ENCODE measurements at regions not wholly inside any gene's neighbourhood (a gene's known extent, or its start where the extent isn't known, plus 50 kb on each side); places are given as distances from the start of the nearest gene placed in this dataset.

DNA sequence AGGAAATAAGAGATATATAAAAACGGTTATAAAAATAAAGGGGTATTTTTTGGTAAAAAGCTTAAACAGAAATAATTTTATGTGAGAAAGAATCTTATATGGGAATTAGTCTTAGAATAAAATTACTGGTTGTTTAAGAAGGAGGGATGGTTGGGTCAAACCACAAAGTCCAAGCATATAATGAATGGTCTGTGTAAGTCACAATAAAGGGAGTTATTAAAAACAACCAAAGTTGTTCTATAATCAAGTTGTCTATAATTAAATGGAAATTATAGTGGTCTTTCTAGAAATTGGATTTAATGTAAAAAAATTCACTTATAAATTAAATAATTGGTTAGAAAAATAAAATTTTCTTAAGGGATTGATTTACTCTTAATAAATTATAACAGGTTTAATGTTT is 304.8 kb downstream of the POM121L12 start:
- H3K9ac ChIP-seq (ENCODE audit: insufficient read depth in 1 of 2, low read depth in 2 of 2, low read length in 2 of 2) = no peak overlapping the region
- WGBS (ENCODE audit: insufficient coverage, low coverage, missing lambda C conversion rate) = 0% methylated on average over 1 of the region's 1 CpG
- no peak overlapping the region for H3K27ac ChIP-seq (ENCODE audit: extremely low read depth, low read depth, low read length)
- no peak overlapping the region for H2AFZ ChIP-seq (ENCODE audit: low read depth, low read length)
- CTCF ChIA-PET (ENCODE audit: low intra/inter-chr PET ratio) = no interaction called here
- POLR2A ChIA-PET = no interaction called here
- no peak for ATAC-seq
- no peaks in the 10 kb centered on the region for H3K4me1 ChIP-seq (replicated peaks in 1 of 2; ENCODE audit: control insufficient read depth in 2 of 2, insufficient read depth in 2 of 2, low read length in 2 of 2)
- in situ Hi-C loops (cut with MboI) = no loop called here
- no peaks in the 10 kb centered on the region for H3K36me3 ChIP-seq (ENCODE audit: control insufficient read depth, insufficient read depth, low read length)
- no peak for FAIRE-seq
- no peaks in the 10 kb centered on the region for H3K9me3 ChIP-seq (replicated peaks; ENCODE audit: control insufficient read depth, insufficient read depth, low read depth, low read length)
- no peak for DNase-seq (ENCODE audit: extremely low read depth in 1 of 4, low spot score in 3 of 4)
- no peaks in the 10 kb centered on the region for H3K79me2 ChIP-seq (ENCODE audit: control insufficient read depth, insufficient read depth, low read length)
- intact Hi-C loops (cut with micrococcal nuclease) = no loop called here
- TF ChIP-seq SETDB1 (IDR thresholded peaks at IDR 0.05; ENCODE audit: low read length) = no peak
- TF ChIP-seq ZFP36 (IDR thresholded peaks at IDR 0.05; ENCODE audit: low read depth, low read length, partially characterized antibody) = peak; percentile 37
- TF ChIP-seq ZSCAN29 (IDR thresholded peaks at IDR 0.05) = no peak
- TF ChIP-seq, protein P1, sequence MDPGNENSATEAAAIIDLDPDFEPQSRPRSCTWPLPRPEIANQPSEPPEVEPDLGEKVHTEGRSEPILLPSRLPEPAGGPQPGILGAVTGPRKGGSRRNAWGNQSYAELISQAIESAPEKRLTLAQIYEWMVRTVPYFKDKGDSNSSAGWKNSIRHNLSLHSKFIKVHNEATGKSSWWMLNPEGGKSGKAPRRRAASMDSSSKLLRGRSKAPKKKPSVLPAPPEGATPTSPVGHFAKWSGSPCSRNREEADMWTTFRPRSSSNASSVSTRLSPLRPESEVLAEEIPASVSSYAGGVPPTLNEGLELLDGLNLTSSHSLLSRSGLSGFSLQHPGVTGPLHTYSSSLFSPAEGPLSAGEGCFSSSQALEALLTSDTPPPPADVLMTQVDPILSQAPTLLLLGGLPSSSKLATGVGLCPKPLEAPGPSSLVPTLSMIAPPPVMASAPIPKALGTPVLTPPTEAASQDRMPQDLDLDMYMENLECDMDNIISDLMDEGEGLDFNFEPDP (CRISPR knock-in tag; IDR thresholded peaks at IDR 0.05) = no peak
- TF ChIP-seq, protein P2, sequence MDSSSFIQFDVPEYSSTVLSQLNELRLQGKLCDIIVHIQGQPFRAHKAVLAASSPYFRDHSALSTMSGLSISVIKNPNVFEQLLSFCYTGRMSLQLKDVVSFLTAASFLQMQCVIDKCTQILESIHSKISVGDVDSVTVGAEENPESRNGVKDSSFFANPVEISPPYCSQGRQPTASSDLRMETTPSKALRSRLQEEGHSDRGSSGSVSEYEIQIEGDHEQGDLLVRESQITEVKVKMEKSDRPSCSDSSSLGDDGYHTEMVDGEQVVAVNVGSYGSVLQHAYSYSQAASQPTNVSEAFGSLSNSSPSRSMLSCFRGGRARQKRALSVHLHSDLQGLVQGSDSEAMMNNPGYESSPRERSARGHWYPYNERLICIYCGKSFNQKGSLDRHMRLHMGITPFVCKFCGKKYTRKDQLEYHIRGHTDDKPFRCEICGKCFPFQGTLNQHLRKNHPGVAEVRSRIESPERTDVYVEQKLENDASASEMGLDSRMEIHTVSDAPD (CRISPR knock-in tag; IDR thresholded peaks at IDR 0.05) = no peak
- no peaks in the 10 kb centered on the region for H3K9me1 ChIP-seq (ENCODE audit: control insufficient read depth, insufficient read depth, low read length)
- H3K27me3 ChIP-seq (ENCODE audit: control insufficient read depth in 2 of 2, insufficient read depth in 2 of 2, low read length in 2 of 2) = no peaks in the 10 kb centered on the region
- H3K4me3 ChIP-seq = no peak overlapping the region
- no TSS peak for BruUV-seq (replicated peaks)
- H4K20me1 ChIP-seq (replicated peaks; ENCODE audit: control insufficient read depth, insufficient read depth, low read length) = no peaks in the 10 kb centered on the region
- no peak overlapping the region for H3K4me2 ChIP-seq (ENCODE audit: insufficient read depth, low read length)
